IPS DF 6.9 (cell line): ENCODE measurements at regions not wholly inside any gene's neighbourhood (a gene's known extent, or its start where the extent isn't known, plus 50 kb on each side); places are given as distances from the start of the nearest gene placed in this dataset.

Source experiments
- DNase-seq: peaks from one replicate; pipeline ENCODE4 v3.0.0-alpha.2; 2013; ENCODE audit warnings: low read depth, low spot score
- H3K27ac ChIP-seq: one replicate; pipeline ENCODE4 v1.5.1; 2013; ENCODE audit warnings: low read length, control low read depth
- H3K27me3 ChIP-seq: 2 replicates; pipeline ENCODE4 v1.6.1; 2013; ENCODE audit warnings: mild to moderate bottlenecking, low read length; ENCODE audit not compliant: control insufficient read depth, insufficient read depth
- H3K36me3 ChIP-seq: 2 replicates; pipeline ENCODE4 v1.6.1; 2013; ENCODE audit warnings: low read length; ENCODE audit not compliant: control insufficient read depth, insufficient read depth
- H3K4me1 ChIP-seq: 2 replicates; pipeline ENCODE4 v1.6.1; 2013; ENCODE audit warnings: low read length; ENCODE audit not compliant: control insufficient read depth, insufficient read depth
- H3K4me3 ChIP-seq: 2 replicates; pipeline ENCODE4 v1.5.1; 2013; ENCODE audit warnings: mild to moderate bottlenecking, low read length
- H3K9me3 ChIP-seq: 2 replicates; pipeline ENCODE4 v1.6.1; 2013; ENCODE audit warnings: low read length, inconsistent platforms; ENCODE audit not compliant: control insufficient read depth, insufficient read depth
- WGBS: extraction: QIAGEN DNeasy Blood & Tissue Kit; methylation state at CpG from one replicate; pipeline ENCODE4 v1.1.7; 2013; ENCODE audit warnings: mixed read lengths, missing lambda C conversion rate; ENCODE audit not compliant: insufficient read length, insufficient coverage; 5-methylcytosine and 5-hydroxymethylcytosine counted together

- Histone ChIP-seq H3K4me1 (peaks cover 1% of the 10 kb centered on the region; the same call in 1 of the 2 replicates), H3K27ac (no peak overlapping the region), H3K4me3 (no peak overlapping the region), H3K27me3 (no peaks in the 10 kb centered on the region), H3K36me3 (no peaks in the 10 kb centered on the region), H3K9me3 (no peaks in the 10 kb centered on the region)
- no CpG with 5 or more reads among the region's 2 CpGs for WGBS
- DNase-seq = no peak
Observed at GRCh38 chr9:80878556-80878955, 810.8 kb downstream of the TLE1 start.

- Histone ChIP-seq H3K9me3 (no peaks in the 10 kb centered on the region), H3K27me3 (no peaks in the 10 kb centered on the region), H3K4me3 (no peak overlapping the region), H3K36me3 (no peaks in the 10 kb centered on the region), H3K27ac (no peak overlapping the region), H3K4me1 (no peaks in the 10 kb centered on the region)
- no CpG with 5 or more reads among the region's 4 CpGs for WGBS
- no peak for DNase-seq
Observed at GRCh38 chr9:80875947-80876346, 813.4 kb downstream of the TLE1 start.

- Histone ChIP-seq H3K4me3 (no peak overlapping the region), H3K27me3 (no peaks in the 10 kb centered on the region), H3K27ac (no peak overlapping the region), H3K36me3 (no peaks in the 10 kb centered on the region), H3K4me1 (no peaks in the 10 kb centered on the region), H3K9me3 (no peaks in the 10 kb centered on the region)
- WGBS = no CpG with 5 or more reads among the region's 1 CpG
- no peak for DNase-seq
Observed at GRCh38 chr9:80874276-80874675, 815.1 kb downstream of the TLE1 start.

- no CpG with 5 or more reads among the region's 2 CpGs for WGBS
- Histone ChIP-seq H3K4me1 (no peaks in the 10 kb centered on the region), H3K4me3 (no peak overlapping the region), H3K36me3 (no peaks in the 10 kb centered on the region), H3K9me3 (no peaks in the 10 kb centered on the region), H3K27me3 (no peaks in the 10 kb centered on the region), H3K27ac (no peak overlapping the region)
- DNase-seq = no peak
Observed at GRCh38 chr9:80873861-80874260, 815.5 kb downstream of the TLE1 start.

- H3K4me3 ChIP-seq = no peak overlapping the region
Observed at GRCh38 chr9:80871596-80871995, 817.8 kb downstream of the TLE1 start.

GRCh38 chr9:80867731-80868130 is 821.6 kb downstream of the TLE1 start:
- Histone ChIP-seq H3K36me3 (no peaks in the 10 kb centered on the region), H3K27ac (no peak overlapping the region)
- no peak for DNase-seq

More at GRCh38 chr9:80871596-80871995, 817.8 kb downstream of the TLE1 start:
- Histone ChIP-seq H3K4me1 (no peaks in the 10 kb centered on the region), H3K27me3 (no peaks in the 10 kb centered on the region), H3K36me3 (no peaks in the 10 kb centered on the region), H3K27ac (no peak overlapping the region), H3K9me3 (no peaks in the 10 kb centered on the region)
- no peak for DNase-seq

GRCh38 chr9:80866576-80867227 is 822.6 kb downstream of the TLE1 start:
- no peaks in the 10 kb centered on the region for H3K9me3 ChIP-seq
- H3K27ac ChIP-seq = no peak overlapping the region
- no peak overlapping the region for H3K4me3 ChIP-seq
- H3K4me1 ChIP-seq = no peaks in the 10 kb centered on the region
- no peaks in the 10 kb centered on the region for H3K36me3 ChIP-seq
- no CpG with 5 or more reads among the region's 2 CpGs for WGBS
- H3K27me3 ChIP-seq = no peaks in the 10 kb centered on the region
- no peak for DNase-seq

More at GRCh38 chr9:80867731-80868130, 821.6 kb downstream of the TLE1 start:
- H3K9me3 ChIP-seq = no peaks in the 10 kb centered on the region
- no peaks in the 10 kb centered on the region for H3K4me1 ChIP-seq
- no peak overlapping the region for H3K4me3 ChIP-seq
- no peaks in the 10 kb centered on the region for H3K27me3 ChIP-seq

GRCh38 chr9:80866121-80866520 is 823.2 kb downstream of the TLE1 start:
- no peak overlapping the region for H3K4me3 ChIP-seq
- no peaks in the 10 kb centered on the region for H3K4me1 ChIP-seq
- no peaks in the 10 kb centered on the region for H3K36me3 ChIP-seq
- DNase-seq = no peak
- no peak overlapping the region for H3K27ac ChIP-seq
- H3K9me3 ChIP-seq = no peaks in the 10 kb centered on the region
- H3K27me3 ChIP-seq = no peaks in the 10 kb centered on the region

GRCh38 chr9:80843028-80843427 is 846.3 kb downstream of the TLE1 start:
- no CpG with 5 or more reads among the region's 1 CpG for WGBS

DNA sequence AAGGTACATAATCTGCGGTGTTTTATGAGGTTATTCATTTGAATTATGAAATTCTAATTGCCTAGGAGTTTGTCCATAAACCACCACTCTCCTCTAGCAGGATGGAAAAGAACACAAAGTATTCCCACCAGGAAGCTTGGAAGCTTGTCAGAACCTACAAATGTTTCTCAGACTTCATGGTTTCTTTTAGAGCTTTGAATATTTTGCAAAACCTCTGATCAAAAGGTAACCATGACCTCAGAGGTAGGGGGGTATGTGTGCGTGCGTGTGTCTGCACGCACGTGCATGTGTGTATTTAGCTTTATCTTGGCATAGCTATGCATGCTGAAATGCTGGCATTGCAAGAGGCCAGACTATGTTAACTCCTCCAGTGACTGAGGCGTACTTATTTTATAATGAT is 847.0 kb downstream of the TLE1 start:
- Histone ChIP-seq H3K27ac (no peak overlapping the region), H3K4me3 (no peak overlapping the region), H3K36me3 (no peaks in the 10 kb centered on the region), H3K27me3 (no peaks in the 10 kb centered on the region), H3K4me1 (no peaks in the 10 kb centered on the region), H3K9me3 (no peaks in the 10 kb centered on the region)
- no CpG with 5 or more reads among the region's 6 CpGs for WGBS
- DNase-seq = no peak

More at GRCh38 chr9:80843028-80843427, 846.3 kb downstream of the TLE1 start:
- no peak overlapping the region for H3K27ac ChIP-seq
- no peak overlapping the region for H3K4me3 ChIP-seq
- H3K4me1 ChIP-seq = no peaks in the 10 kb centered on the region
- no peaks in the 10 kb centered on the region for H3K9me3 ChIP-seq
- no peaks in the 10 kb centered on the region for H3K27me3 ChIP-seq
- DNase-seq = no peak
- no peaks in the 10 kb centered on the region for H3K36me3 ChIP-seq

DNA sequence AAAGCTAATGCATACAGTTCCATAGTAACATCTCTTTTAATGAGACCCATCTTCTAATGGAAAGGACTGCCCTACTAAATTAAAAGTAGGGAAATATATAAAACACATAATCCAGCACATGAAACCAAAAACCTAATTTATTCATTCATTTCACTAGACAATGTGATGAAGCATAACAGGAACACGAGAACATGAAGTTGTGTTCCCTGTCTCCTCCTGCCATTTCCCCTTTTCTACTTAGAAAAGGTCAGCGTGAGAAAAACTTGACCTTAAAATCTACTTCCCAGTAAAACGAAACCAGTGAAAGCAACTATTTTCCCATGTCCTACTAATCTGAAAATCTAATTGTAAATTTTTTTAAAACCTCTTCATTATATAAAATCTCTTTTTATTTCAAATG is 847.5 kb downstream of the TLE1 start:
- Histone ChIP-seq H3K4me3 (no peak overlapping the region), H3K36me3 (no peaks in the 10 kb centered on the region), H3K27ac (no peak overlapping the region), H3K27me3 (no peaks in the 10 kb centered on the region), H3K4me1 (no peaks in the 10 kb centered on the region), H3K9me3 (no peaks in the 10 kb centered on the region)
- no CpG with 5 or more reads among the region's 3 CpGs for WGBS
- no peak for DNase-seq
